HG03378 (cell line): ENCODE measurements at regions not wholly inside any gene's neighbourhood (a gene's known extent, or its start where the extent isn't known, plus 50 kb on each side); places are given as distances from the start of the nearest gene placed in this dataset.

Source experiments
- ATAC-seq: cut with Tn5 transposase; IDR thresholded peaks from one replicate; pipeline ENCODE4 v1.9.1; 2021; ENCODE audit warnings: mild to moderate bottlenecking, moderate library complexity; ENCODE audit not compliant: unreplicated experiment

- no peak for ATAC-seq
Observed at GRCh38 chr12:24233519-24234246, 284.2 kb upstream of the SOX5 start.

DNA sequence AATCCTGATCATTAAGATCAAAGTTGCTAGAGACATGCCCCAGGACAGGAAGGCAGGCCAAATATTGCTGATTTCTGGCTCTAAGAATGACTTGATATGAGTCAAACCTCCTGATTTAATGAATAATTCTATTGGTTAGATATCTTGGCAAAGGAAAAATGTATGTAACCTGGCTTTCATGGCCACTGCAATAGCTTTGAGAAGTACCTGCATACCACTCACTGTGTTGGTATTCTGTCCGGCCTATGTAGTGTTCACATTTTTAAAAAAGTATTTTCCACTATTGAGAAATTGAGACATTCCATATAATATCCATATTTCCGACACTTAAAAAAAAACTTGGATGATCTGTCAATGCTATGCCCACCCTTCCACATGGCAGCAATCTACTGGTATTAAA is 283.1 kb upstream of the SOX5 start:
- ATAC-seq, result no peak

- ATAC-seq, result peak; percentile 91
Observed at GRCh38 chr12:24231298-24231697, 281.8 kb upstream of the SOX5 start.

- ATAC-seq, result no peak
Observed at GRCh38 chr12:24230061-24230701, 280.7 kb upstream of the SOX5 start.

GRCh38 chr12:24229031-24229700 is 279.7 kb upstream of the SOX5 start:
- ATAC-seq, result no peak

DNA sequence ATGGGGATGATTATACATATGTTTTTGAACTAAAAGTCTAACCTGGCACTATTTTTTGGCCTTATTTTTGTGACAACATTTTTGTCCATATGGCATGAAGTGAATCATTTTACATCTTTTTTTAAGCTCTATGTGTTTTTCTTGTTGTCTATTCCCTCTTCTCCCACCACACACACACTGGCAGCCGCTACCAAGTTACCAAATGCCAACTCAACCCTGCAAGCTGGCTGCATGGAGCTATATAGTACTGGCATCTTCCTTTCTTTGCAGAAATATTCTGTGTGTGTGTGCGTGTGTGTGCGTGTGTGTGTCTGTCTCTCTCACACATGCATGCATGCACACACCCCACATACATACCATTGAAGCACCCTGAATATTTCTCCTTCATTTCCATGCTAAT is 278.9 kb upstream of the SOX5 start:
- ATAC-seq, result no peak

GRCh38 chr12:24227551-24227950 is 278.1 kb upstream of the SOX5 start:
- ATAC-seq, result no peak

DNA sequence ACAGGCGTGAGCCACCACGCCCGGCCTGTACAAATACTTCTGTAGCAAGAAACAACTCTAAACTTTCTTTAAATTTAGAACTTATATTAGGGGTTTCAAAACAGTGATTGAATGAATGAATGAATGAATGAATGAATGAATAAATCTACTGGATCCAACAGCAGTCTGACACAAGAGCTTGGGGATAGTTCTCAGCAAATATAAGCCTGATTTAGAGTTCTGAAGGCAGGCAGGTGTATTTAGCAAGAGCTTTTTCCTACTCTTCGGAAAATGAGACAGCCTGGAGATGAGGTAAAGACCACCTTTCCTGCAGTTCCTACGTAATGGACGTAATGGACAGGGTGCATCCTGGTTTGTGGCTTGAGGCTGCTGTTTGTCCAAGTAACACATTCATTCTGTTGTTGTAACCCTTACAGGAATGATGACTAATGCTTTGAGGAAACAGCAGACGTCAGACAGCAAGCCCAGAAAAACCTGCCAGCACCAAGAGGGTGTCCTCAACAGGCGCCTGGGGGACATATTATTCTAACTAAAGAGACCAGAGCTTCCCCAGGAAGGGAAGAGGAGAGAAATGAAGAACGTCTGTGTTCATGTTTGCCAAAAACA is 277.4 kb upstream of the SOX5 start:
- no peak for ATAC-seq

GRCh38 chr12:24224401-24224800 is 274.9 kb upstream of the SOX5 start:
- no peak for ATAC-seq

DNA sequence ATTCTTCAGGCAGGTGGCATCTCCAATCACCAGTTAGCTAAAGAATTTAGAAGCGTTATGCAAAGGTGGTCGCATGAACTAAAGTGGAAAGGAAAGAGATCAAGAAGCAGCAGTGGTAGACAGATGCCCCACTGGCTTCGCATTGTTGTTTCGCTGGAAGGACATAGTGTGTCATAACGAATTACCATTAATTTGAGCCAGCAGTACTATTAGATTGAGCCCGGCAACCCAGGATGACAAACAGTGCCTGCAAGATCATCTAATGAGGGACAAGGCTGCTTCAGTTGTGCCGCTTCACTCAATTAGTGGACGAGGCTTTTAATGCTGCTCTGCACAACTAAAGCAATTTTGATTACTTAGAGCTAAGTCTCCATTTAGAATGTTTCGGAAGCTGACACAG is 274.5 kb upstream of the SOX5 start:
- ATAC-seq, result no peak

GRCh38 chr12:24222968-24223367 is 273.5 kb upstream of the SOX5 start:
- no peak for ATAC-seq

DNA sequence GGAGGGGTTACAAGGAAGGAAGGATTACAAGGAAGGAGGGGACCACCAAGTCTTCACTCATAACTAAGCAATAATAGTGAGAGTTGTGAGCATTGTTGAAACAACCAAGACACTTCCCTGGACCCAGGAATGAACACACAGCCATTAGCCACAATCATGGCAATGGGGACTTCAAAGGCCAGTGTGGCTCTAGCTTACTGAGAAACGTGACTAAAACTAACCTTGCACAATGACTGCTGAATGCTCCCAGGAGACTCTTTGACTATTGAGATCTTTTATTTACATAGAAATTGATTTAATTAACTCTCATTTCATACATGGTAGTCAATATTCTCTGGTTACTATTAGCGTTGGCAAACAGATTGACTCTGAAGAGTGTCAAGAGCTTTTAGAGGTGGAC is 263.0 kb upstream of the SOX5 start:
- ATAC-seq, result no peak

DNA sequence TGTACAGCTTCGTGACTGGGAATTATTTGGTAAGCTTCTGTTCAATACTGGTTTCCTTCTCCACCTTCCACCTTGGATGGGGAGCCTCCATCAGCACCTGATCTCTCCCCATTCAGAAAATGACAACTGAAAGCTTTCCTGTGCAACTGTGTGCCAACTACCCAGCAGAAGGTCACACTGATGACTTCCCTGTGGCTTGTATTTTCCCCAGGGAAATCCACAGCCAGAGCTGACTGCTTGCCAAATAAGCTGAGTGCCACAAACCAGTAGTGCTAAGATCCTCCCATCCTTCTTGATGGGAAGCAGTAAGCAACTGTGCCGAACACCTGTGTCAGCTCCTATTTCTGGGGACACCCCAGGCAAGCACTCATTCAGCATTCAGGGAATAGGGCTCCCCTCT is 257.2 kb upstream of the SOX5 start:
- no peak for ATAC-seq

DNA sequence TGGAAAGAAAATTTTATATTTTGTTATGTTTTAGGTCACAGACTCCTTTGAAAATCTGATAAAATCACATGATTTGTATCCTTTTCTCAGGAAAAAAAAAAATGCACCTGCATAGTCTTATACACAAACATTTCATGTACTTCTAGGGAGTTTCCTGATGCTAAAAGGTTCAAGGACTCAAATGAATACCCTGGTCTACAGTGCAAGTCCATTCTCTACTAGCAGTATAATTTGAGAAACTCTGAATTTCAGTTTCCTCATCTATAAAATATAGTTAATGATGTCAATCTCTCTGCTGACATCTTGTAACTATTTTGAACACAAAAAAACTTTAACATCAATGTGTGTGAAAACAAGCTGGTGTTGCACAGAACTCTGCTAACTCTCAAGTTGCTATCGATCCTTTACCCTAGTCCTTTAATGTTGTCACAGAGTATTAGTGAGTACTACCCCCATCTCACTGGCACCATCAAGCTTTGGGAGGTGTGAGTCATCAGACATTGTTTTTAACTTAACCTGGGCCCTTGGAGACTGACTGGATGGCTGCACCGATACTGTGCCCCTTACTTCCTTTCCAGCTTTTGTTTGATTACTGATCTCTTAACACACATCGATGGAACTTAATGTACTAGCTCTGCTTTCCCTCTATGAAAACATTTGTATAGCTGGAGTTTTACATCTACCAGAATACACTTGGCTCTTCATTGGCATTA is 251.9 kb upstream of the SOX5 start:
- ATAC-seq, result peak; percentile 56

- peak; percentile 43 for ATAC-seq
Observed at GRCh38 chr12:24200010-24200409, 250.5 kb upstream of the SOX5 start.

- ATAC-seq, result no peak
Observed at GRCh38 chr12:24198936-24199671, 249.6 kb upstream of the SOX5 start.

- no peak for ATAC-seq
Observed at GRCh38 chr12:24198070-24198469, 248.6 kb upstream of the SOX5 start.

- ATAC-seq, result no peak
Observed at GRCh38 chr12:24197532-24197931, 248.1 kb upstream of the SOX5 start.

GRCh38 chr12:24195063-24195462 is 245.6 kb upstream of the SOX5 start:
- ATAC-seq, result no peak

DNA sequence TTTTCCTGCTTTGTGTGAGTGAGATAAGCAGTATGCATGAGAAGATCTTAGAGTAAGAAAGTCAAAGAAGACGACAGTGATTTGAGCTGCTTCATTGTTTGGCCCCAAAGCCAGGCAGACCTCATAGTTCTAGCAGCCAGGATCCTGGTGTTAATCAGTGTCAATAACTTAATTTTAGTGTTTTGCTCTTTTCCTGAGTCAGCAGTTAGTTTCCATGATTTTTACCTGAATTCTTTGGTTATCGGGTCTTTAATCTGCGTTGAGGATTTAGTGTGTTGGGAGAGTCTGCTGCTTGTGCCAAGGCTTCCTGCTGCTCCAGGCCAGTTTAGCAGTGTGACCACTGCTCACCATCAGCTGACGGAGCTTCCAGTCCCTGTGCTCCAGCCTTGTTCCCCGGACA is 241.6 kb upstream of the SOX5 start:
- no peak for ATAC-seq
